B cell (primary cell): ENCODE measurements at regions not wholly inside any gene's neighbourhood (a gene's known extent, or its start where the extent isn't known, plus 50 kb on each side); places are given as distances from the start of the nearest gene placed in this dataset.

Experiments
- ATAC-seq: fragments of 200-7000 bp; cut with Tn5 transposase; one replicate; pipeline ENCODE4 v1.10.0; 2021; ENCODE audit warnings: low read depth, mild to moderate bottlenecking, moderate number of reproducible peaks, moderate library complexity
- CTCF ChIA-PET: fragments of 350-600 bp; sonication (Branson Sonifier 250); formaldehyde crosslinking; loops from one replicate; lab custom pipeline; 2021; ENCODE audit warnings: antibody characterized with exemption, inconsistent platforms; lab: Charles Lee
- POLR2A ChIA-PET: fragments of 350-600 bp; sonication (Branson Sonifier 250); formaldehyde crosslinking; loops from one replicate; lab custom pipeline; 2021; ENCODE audit warnings: antibody characterized with exemption; lab: Charles Lee
- DNase-seq: peaks from one replicate; pipeline ENCODE4 v3.0.0; 2013
- H2AFZ ChIP-seq: 2 replicates; pipeline ENCODE4 v1.6.1; 2012; ENCODE audit warnings: mild to moderate bottlenecking, low read depth, low read length; ENCODE audit not compliant: insufficient read depth, poor library complexity, severe bottlenecking
- H3K27ac ChIP-seq, 2 donors: 1 replicate in 1 of 2; 2 replicates in 1 of 2; pipeline ENCODE4 v1.5.1; 2012 to 2013; ENCODE audit warnings: low read length in 2 of 2, mild to moderate bottlenecking in 2 of 2, moderate library complexity in 1 of 2
- H3K27me3 ChIP-seq, 4 experiments: fragments of 200-600 bp in 1 of 4; sonication (generic) in 1 of 4; replicated peaks in 1 of 4; 1 replicate in 2 of 4; 2 replicates in 2 of 4; pipeline versions ENCODE4 v1.6.1 to v1.7.0; 2013 to 2016; ENCODE audit warnings: low read length in 3 of 4, mild to moderate bottlenecking in 2 of 4, mixed read lengths in 1 of 4, moderate library complexity in 1 of 4; ENCODE audit not compliant: insufficient read depth in 4 of 4, control insufficient read depth in 3 of 4; ENCODE audit errors: control extremely low read depth in 1 of 4
- H3K36me3 ChIP-seq, 2 experiments: replicated peaks in 1 of 2; 1 replicate in 1 of 2; 2 replicates in 1 of 2; pipeline versions ENCODE4 v1.6.1 to v1.7.1; 2013; ENCODE audit warnings: low read length in 1 of 2; ENCODE audit not compliant: insufficient read depth in 2 of 2, control insufficient read depth in 1 of 2; ENCODE audit errors: control extremely low read depth in 1 of 2, extremely low read depth in 1 of 2
- H3K4me1 ChIP-seq, 2 donors: fragments of 200-600 bp in 1 of 2; sonication (generic) in 1 of 2; 1 replicate in 1 of 2; 2 replicates in 1 of 2; pipeline versions ENCODE4 v1.5.1 to v1.6.1; 2013 to 2017; ENCODE audit warnings: low read length in 2 of 2; ENCODE audit not compliant: control insufficient read depth in 2 of 2, insufficient read depth in 2 of 2
- H3K4me2 ChIP-seq: replicated peaks from 2 replicates; pipeline ENCODE3; 2012; ENCODE audit warnings: mild to moderate bottlenecking, low read depth, low read length; ENCODE audit not compliant: poor library complexity, severe bottlenecking
- H3K4me3 ChIP-seq, 5 experiments: fragments of 200-600 bp in 1 of 5; sonication (generic) in 1 of 5; 1 replicate in 3 of 5; 2 replicates in 2 of 5; pipeline versions ENCODE4 v1.5.1 to v1.7.0; 2011 to 2016; ENCODE audit warnings: low read length in 4 of 5, mild to moderate bottlenecking in 4 of 5, low read depth in 2 of 5, control low read depth in 1 of 5, moderate library complexity in 1 of 5; ENCODE audit not compliant: insufficient read depth in 1 of 5; ENCODE audit errors: control extremely low read depth in 1 of 5, extremely low read depth in 1 of 5
- H3K79me2 ChIP-seq: fragments of 200-600 bp; sonication (generic); one replicate; pipeline ENCODE4 v1.6.0; 2016; ENCODE audit warnings: low read length; ENCODE audit not compliant: control insufficient read depth, insufficient read depth
- H3K9ac ChIP-seq: fragments of 200-600 bp; sonication (generic); 2 replicates; pipeline ENCODE4 v1.6.1; 2017; ENCODE audit warnings: mild to moderate bottlenecking, low read length, moderate library complexity
- H3K9me3 ChIP-seq, 3 donors: one replicate each; pipeline versions ENCODE4 v1.6.1 to v1.7.1; 2013; ENCODE audit warnings: low read length in 2 of 3; ENCODE audit not compliant: control insufficient read depth in 2 of 3, insufficient read depth in 1 of 3; ENCODE audit errors: control extremely low read depth in 1 of 3
- H4K20me1 ChIP-seq: 2 replicates; pipeline ENCODE4 v1.6.0; 2012; ENCODE audit warnings: mild to moderate bottlenecking, low read length; ENCODE audit not compliant: insufficient read depth, control insufficient read depth, poor library complexity, severe bottlenecking
- H3K27ac Mint-ChIP-seq: one replicate; pipeline ENCODE4 v1.8.0; 2021; ENCODE audit warnings: mixed read lengths
- H3K27me3 Mint-ChIP-seq: one replicate; pipeline ENCODE4 v1.8.0; 2021; ENCODE audit warnings: mixed read lengths
- H3K4me1 Mint-ChIP-seq: one replicate; pipeline ENCODE4 v1.8.0; 2021; ENCODE audit warnings: mixed read lengths
- H3K4me3 Mint-ChIP-seq: one replicate; pipeline ENCODE4 v1.8.0; 2021; ENCODE audit warnings: mixed read lengths
- H3K9me3 Mint-ChIP-seq: one replicate; pipeline ENCODE4 v1.8.0; 2022; ENCODE audit warnings: mixed read lengths; ENCODE audit not compliant: insufficient read depth
- EZH2 ChIP-seq: IDR thresholded peaks from 2 replicates; pipeline ENCODE4 v1.6.1; 2012; ENCODE audit warnings: borderline replicate concordance, low read depth, mild to moderate bottlenecking, moderate library complexity, low read length; ENCODE audit not compliant: insufficient read depth, poor library complexity, severe bottlenecking
- WGBS: methylation state at CpG from one replicate; pipeline ENCODE4 v1.1.5; 2013; ENCODE audit warnings: missing lambda C conversion rate; ENCODE audit not compliant: insufficient coverage; 5-methylcytosine and 5-hydroxymethylcytosine counted together
- intact Hi-C: fragments of 100-400 bp; cut with micrococcal nuclease; formaldehyde crosslinking; loops from one replicate; pipeline ENCODE4 v1.10.0; 2022
- TF ChIP-seq, protein P1 (sequence below): fragments of 200-600 bp; IDR thresholded peaks from one replicate; pipeline ENCODE4 v1.8.0; 2022; ENCODE audit warnings: antibody characterized with exemption, mild to moderate bottlenecking

GRCh38 chr18:66264130-66264529 lies 339.8 kb downstream of the CDH19 start:
- no peak overlapping the region for H2AFZ ChIP-seq
- TF ChIP-seq, protein P1, sequence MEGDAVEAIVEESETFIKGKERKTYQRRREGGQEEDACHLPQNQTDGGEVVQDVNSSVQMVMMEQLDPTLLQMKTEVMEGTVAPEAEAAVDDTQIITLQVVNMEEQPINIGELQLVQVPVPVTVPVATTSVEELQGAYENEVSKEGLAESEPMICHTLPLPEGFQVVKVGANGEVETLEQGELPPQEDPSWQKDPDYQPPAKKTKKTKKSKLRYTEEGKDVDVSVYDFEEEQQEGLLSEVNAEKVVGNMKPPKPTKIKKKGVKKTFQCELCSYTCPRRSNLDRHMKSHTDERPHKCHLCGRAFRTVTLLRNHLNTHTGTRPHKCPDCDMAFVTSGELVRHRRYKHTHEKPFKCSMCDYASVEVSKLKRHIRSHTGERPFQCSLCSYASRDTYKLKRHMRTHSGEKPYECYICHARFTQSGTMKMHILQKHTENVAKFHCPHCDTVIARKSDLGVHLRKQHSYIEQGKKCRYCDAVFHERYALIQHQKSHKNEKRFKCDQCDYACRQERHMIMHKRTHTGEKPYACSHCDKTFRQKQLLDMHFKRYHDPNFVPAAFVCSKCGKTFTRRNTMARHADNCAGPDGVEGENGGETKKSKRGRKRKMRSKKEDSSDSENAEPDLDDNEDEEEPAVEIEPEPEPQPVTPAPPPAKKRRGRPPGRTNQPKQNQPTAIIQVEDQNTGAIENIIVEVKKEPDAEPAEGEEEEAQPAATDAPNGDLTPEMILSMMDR: no peak
- TF ChIP-seq EZH2: no peak

GRCh38 chr18:66254121-66254520 lies 349.8 kb downstream of the CDH19 start:
- Histone ChIP-seq H3K4me1 (no peaks in the 10 kb centered on the region), H2AFZ (no peak overlapping the region), H3K27ac (no peak overlapping the region), H3K9ac (no peak overlapping the region), H3K79me2 (no peaks in the 10 kb centered on the region), H3K36me3 (no peaks in the 10 kb centered on the region), H3K9me3 (no peaks in the 10 kb centered on the region), H3K4me2 (no peak overlapping the region), H4K20me1 (no peaks in the 10 kb centered on the region), H3K4me3 (no peak overlapping the region), H3K27me3 (no peaks in the 10 kb centered on the region)
- no CpG with 5 or more reads among the region's 5 CpGs for WGBS
- no peaks in the 10 kb centered on the region for H3K4me1 Mint-ChIP-seq
- TF ChIP-seq, protein P1: no peak
- no peak for TF ChIP-seq EZH2
- no peak for DNase-seq
- no peak overlapping the region for H3K4me3 Mint-ChIP-seq
- ChIA-PET POLR2A (no interaction called here), CTCF (no interaction called here)
- ATAC-seq: no peak
- intact Hi-C loops: no loop called here
- no peak overlapping the region for H3K27ac Mint-ChIP-seq
- H3K9me3 Mint-ChIP-seq: peaks cover 5% of the 10 kb centered on the region
- no peaks in the 10 kb centered on the region for H3K27me3 Mint-ChIP-seq

More at GRCh38 chr18:66264130-66264529, 339.8 kb downstream of the CDH19 start:
- no CpG with 5 or more reads among the region's 2 CpGs for WGBS
- Histone ChIP-seq H3K4me3 (no peak overlapping the region), H3K27ac (no peak overlapping the region), H3K36me3 (no peaks in the 10 kb centered on the region), H3K79me2 (no peaks in the 10 kb centered on the region), H3K9me3 (peaks cover 0 to 2% (median 0%) of the 10 kb centered on the region in 3 donors), H3K4me2 (no peak overlapping the region), H3K27me3 (no peaks in the 10 kb centered on the region), H3K9ac (no peak overlapping the region), H4K20me1 (no peaks in the 10 kb centered on the region), H3K4me1 (no peaks in the 10 kb centered on the region)
- POLR2A ChIA-PET: no interaction called here
- intact Hi-C loops: no loop called here
- no peak for DNase-seq
- Mint-ChIP-seq H3K9me3 (no peaks in the 10 kb centered on the region), H3K4me1 (no peaks in the 10 kb centered on the region), H3K4me3 (no peak overlapping the region), H3K27me3 (no peaks in the 10 kb centered on the region), H3K27ac (no peak overlapping the region)
- CTCF ChIA-PET: no interaction called here
- ATAC-seq: no peak
